Stimulated activated memory B cell treated with anti-CD40 and anti-IgM and Interleukin-4, amounts not matched to agents 10 μg/mL and 1 μg/mL and 100 μg/mL, for 72 hours (primary cell): ENCODE measurements at regions not wholly inside any gene's neighbourhood (a gene's known extent, or its start where the extent isn't known, plus 50 kb on each side); places are given as distances from the start of the nearest gene placed in this dataset.
"Not testable (repeated sequence)": the region's sequence is repeated elsewhere in the genome, so short reads cannot be mapped to it uniquely, and the experiment has no call there.

Experiments used
- ATAC-seq: fragments of 150-1000 bp; cut with Tn5 transposase; 2 replicates; pipeline ENCODE4 v1.10.0; 2021
- H3K27ac Mint-ChIP-seq: one replicate; pipeline ENCODE4 v1.8.0; 2022; ENCODE audit warnings: mild to moderate bottlenecking, mixed read lengths
- H3K27me3 Mint-ChIP-seq: one replicate; pipeline ENCODE4 v1.8.0; 2022; ENCODE audit warnings: mixed read lengths
- H3K36me3 Mint-ChIP-seq: one replicate; pipeline ENCODE4 v1.8.0; 2022; ENCODE audit warnings: mixed read lengths
- H3K4me1 Mint-ChIP-seq: one replicate; pipeline ENCODE4 v1.8.0; 2022; ENCODE audit warnings: mixed read lengths
- H3K4me3 Mint-ChIP-seq: one replicate; pipeline ENCODE4 v1.8.0; 2022; ENCODE audit warnings: mild to moderate bottlenecking, moderate library complexity, mixed read lengths
- H3K9me3 Mint-ChIP-seq: one replicate; pipeline ENCODE4 v1.8.0; 2022; ENCODE audit warnings: mixed read lengths

- ATAC-seq, result no peak
- no peaks in the 10 kb centered on the region for H3K36me3 Mint-ChIP-seq
- no peaks in the 10 kb centered on the region for H3K4me1 Mint-ChIP-seq
- H3K27me3 Mint-ChIP-seq, result no peaks in the 10 kb centered on the region
- H3K27ac Mint-ChIP-seq, result no peak overlapping the region
- no peak overlapping the region for H3K4me3 Mint-ChIP-seq
- peaks cover 7% of the 10 kb centered on the region for H3K9me3 Mint-ChIP-seq
Measured at GRCh38 chr18:11343096-11343495, 193.7 kb upstream of the PIEZO2 start.

DNA sequence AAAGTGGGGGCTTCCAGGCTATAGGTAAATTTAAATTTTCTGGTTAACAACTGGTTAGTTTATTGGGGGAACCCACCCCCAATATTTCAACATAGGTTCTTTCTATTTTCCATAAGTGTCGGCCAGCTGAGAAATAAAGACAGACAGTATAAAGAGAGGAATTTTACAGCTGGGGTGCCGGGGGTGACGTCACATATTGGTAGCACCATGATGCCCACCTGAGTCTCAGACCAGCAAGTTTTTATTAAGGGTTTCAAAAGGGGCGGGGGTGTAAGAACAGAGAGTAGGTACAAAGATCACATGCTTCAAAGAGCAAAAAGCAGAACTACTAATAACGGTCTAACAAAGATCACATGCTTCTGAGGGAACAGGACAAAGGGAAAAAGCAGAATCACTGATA lies 192.7 kb upstream of the PIEZO2 start:
- not testable (repeated sequence) for H3K4me3 Mint-ChIP-seq, H3K9me3 Mint-ChIP-seq, H3K4me1 Mint-ChIP-seq, H3K27me3 Mint-ChIP-seq, H3K36me3 Mint-ChIP-seq, ATAC-seq, H3K27ac Mint-ChIP-seq

GRCh38 chr18:11339188-11339775 lies 189.9 kb upstream of the PIEZO2 start:
- Mint-ChIP-seq H3K36me3 (no peaks in the 10 kb centered on the region), H3K4me3 (no peak overlapping the region), H3K27me3 (peaks cover 14% of the 10 kb centered on the region), H3K27ac (no peak overlapping the region), H3K4me1 (no peaks in the 10 kb centered on the region), H3K9me3 (no peaks in the 10 kb centered on the region)
- ATAC-seq, result no peak

GRCh38 chr18:11336241-11336640 lies 186.9 kb upstream of the PIEZO2 start:
- Mint-ChIP-seq H3K9me3 (no peaks in the 10 kb centered on the region), H3K27me3 (peaks cover 14% of the 10 kb centered on the region), H3K4me3 (no peak overlapping the region), H3K27ac (no peak overlapping the region), H3K4me1 (no peaks in the 10 kb centered on the region), H3K36me3 (no peaks in the 10 kb centered on the region)
- no peak for ATAC-seq

DNA sequence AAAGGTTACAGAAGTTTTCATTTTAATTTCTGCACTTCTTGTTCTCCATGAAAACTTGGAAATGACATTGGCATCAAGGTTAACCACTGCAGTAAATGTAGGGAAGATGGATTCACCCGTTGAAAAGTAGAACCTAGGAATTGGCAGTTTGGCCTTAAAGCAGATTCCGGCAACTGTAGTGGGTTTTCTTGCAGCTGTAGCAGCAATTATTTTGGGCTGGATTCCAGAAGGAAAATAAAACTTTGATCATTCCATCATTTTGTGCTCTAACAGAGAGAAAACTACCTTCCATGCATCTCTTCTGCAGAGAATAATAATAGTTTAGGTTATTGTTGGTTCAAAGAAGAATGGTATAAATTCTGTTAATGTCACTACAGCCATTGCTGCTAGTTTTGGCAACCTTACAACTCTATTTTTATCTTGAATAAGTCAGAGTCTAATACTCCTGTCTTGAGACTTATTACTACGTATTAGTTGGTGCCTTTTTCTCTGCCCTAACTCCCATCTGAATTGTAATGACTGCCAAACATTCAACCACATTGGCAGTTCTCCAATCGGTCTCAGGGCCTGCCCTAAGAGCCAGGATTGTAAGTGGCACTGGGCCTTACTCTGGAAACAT lies 178.1 kb upstream of the PIEZO2 start:
- H3K27me3 Mint-ChIP-seq, result no peaks in the 10 kb centered on the region
- no peak overlapping the region for H3K4me3 Mint-ChIP-seq
- ATAC-seq, result no peak
- H3K9me3 Mint-ChIP-seq, result no peaks in the 10 kb centered on the region
- no peak overlapping the region for H3K27ac Mint-ChIP-seq
- H3K36me3 Mint-ChIP-seq, result no peaks in the 10 kb centered on the region
- no peaks in the 10 kb centered on the region for H3K4me1 Mint-ChIP-seq

GRCh38 chr18:11324956-11325882 lies 175.8 kb upstream of the PIEZO2 start:
- no peak overlapping the region for H3K4me3 Mint-ChIP-seq
- H3K36me3 Mint-ChIP-seq, result no peaks in the 10 kb centered on the region
- no peaks in the 10 kb centered on the region for H3K4me1 Mint-ChIP-seq
- H3K27ac Mint-ChIP-seq, result no peak overlapping the region
- H3K27me3 Mint-ChIP-seq, result no peaks in the 10 kb centered on the region
- H3K9me3 Mint-ChIP-seq, result no peaks in the 10 kb centered on the region
- peak; percentile 45 for ATAC-seq

DNA sequence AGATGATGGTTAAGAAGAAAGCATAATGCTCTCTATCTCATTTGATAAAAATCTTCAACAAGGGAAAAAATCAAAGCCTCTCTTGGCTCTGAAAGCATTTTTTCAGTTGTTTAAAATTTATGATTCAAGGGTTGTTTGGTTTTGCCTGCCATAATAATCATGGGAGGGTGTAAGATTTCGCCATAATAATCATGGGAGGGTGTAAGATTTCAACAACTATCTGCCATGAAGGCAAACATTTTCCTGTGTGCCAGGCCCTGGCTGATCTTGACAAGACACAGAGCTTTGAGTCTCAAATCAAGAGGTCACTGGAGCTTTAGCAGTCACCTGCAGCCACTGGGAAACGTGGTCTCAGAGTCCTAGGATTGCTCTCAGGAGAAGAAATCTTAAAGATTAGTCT lies 175.1 kb upstream of the PIEZO2 start:
- Mint-ChIP-seq H3K27me3 (no peaks in the 10 kb centered on the region), H3K9me3 (no peaks in the 10 kb centered on the region), H3K36me3 (no peaks in the 10 kb centered on the region), H3K4me3 (no peak overlapping the region), H3K4me1 (no peaks in the 10 kb centered on the region), H3K27ac (no peak overlapping the region)
- ATAC-seq, result no peak

DNA sequence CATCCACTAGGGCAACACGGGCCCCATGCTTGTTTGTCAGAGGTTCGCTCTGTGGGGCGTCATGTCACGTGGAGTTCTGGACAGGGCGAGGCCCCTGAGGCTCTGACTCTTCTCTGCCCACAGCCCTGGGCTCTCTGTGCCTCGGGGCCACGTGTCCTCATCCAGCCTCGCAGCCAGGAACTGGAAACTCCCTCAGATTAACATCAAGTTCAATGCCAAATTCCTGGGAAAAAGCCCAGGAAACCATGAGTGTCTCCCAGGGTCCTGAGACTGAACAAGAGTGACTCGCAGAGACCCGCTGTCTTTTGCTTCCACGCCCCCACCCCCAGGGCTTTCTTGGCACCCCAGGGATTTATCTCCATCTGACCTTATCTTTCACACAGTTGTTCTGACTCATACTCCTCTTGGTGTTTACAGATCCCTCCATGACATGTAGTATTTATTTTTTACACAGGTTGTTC lies 174.0 kb upstream of the PIEZO2 start:
- no peaks in the 10 kb centered on the region for H3K9me3 Mint-ChIP-seq
- no peak for ATAC-seq
- H3K27ac Mint-ChIP-seq, result no peak overlapping the region
- H3K36me3 Mint-ChIP-seq, result no peaks in the 10 kb centered on the region
- no peaks in the 10 kb centered on the region for H3K4me1 Mint-ChIP-seq
- H3K4me3 Mint-ChIP-seq, result no peak overlapping the region
- H3K27me3 Mint-ChIP-seq, result no peaks in the 10 kb centered on the region

- H3K4me3 Mint-ChIP-seq, result no peak overlapping the region
- H3K27ac Mint-ChIP-seq, result no peak overlapping the region
- ATAC-seq, result no peak
- H3K36me3 Mint-ChIP-seq, result no peaks in the 10 kb centered on the region
- no peaks in the 10 kb centered on the region for H3K9me3 Mint-ChIP-seq
- no peaks in the 10 kb centered on the region for H3K27me3 Mint-ChIP-seq
- H3K4me1 Mint-ChIP-seq, result no peaks in the 10 kb centered on the region
Measured at GRCh38 chr18:11322716-11323115, 173.3 kb upstream of the PIEZO2 start.

DNA sequence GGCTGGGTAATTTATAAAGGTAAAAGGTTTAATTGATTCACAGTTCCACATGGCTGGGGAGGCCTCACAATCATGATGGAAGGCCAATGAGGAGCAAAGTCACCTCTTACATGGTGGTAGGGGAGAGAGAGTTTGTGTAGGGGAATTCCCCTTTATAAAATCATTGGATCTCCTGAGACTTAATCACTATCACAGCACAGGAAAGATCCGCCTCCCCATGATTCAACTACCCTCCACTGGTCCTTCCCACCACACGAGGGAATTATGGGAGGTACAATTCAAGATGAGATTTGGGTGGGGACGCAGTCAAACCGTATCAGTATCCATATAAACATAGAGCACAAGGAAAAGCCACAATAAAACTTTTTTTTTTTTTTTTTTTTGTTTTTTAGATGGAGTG lies 172.6 kb upstream of the PIEZO2 start:
- no peaks in the 10 kb centered on the region for H3K4me1 Mint-ChIP-seq
- H3K36me3 Mint-ChIP-seq, result no peaks in the 10 kb centered on the region
- H3K27me3 Mint-ChIP-seq, result no peaks in the 10 kb centered on the region
- ATAC-seq, result no peak
- no peaks in the 10 kb centered on the region for H3K9me3 Mint-ChIP-seq
- no peak overlapping the region for H3K27ac Mint-ChIP-seq
- H3K4me3 Mint-ChIP-seq, result no peak overlapping the region

DNA sequence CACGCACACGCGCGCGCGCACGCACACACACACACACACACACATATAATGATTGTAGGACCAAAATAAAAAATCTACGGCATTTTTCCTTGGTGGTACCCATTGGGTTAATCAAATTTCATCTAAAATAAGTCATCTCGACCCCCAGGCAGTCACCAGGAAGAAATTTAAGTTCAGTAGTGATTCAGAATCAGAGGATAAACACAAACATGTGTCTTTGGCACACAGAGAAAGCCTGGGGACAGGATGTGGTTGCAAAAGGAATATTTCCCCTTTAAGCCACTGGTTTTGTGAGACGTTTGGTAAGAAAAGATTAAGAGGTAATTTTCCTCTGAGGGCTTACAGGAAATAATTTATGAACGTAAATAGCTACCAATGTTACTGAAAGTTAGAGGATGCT lies 171.6 kb upstream of the PIEZO2 start:
- H3K4me3 Mint-ChIP-seq, result no peak overlapping the region

GRCh38 chr18:11316546-11316945 lies 167.2 kb upstream of the PIEZO2 start:
- Mint-ChIP-seq H3K27me3 (no peaks in the 10 kb centered on the region), H3K4me3 (no peak overlapping the region), H3K36me3 (no peaks in the 10 kb centered on the region), H3K9me3 (no peaks in the 10 kb centered on the region), H3K27ac (no peak overlapping the region), H3K4me1 (no peaks in the 10 kb centered on the region)
- ATAC-seq, result no peak

More for the DNA sequence above, 171.6 kb upstream of the PIEZO2 start:
- no peak for ATAC-seq
- Mint-ChIP-seq H3K36me3 (no peaks in the 10 kb centered on the region), H3K9me3 (no peaks in the 10 kb centered on the region), H3K4me1 (no peaks in the 10 kb centered on the region), H3K27me3 (no peaks in the 10 kb centered on the region), H3K27ac (no peak overlapping the region)

- Mint-ChIP-seq H3K36me3 (no peaks in the 10 kb centered on the region), H3K4me3 (no peak overlapping the region), H3K27ac (no peak overlapping the region), H3K9me3 (peaks cover 2% of the 10 kb centered on the region), H3K27me3 (no peaks in the 10 kb centered on the region), H3K4me1 (no peaks in the 10 kb centered on the region)
- ATAC-seq, result peak; percentile 56
Measured at GRCh38 chr18:11310476-11311086, 161.2 kb upstream of the PIEZO2 start.

- Mint-ChIP-seq H3K4me3 (no peak overlapping the region), H3K36me3 (no peaks in the 10 kb centered on the region), H3K27ac (no peak overlapping the region), H3K9me3 (peaks cover 6% of the 10 kb centered on the region), H3K27me3 (no peaks in the 10 kb centered on the region), H3K4me1 (no peaks in the 10 kb centered on the region)
- no peak for ATAC-seq
Measured at GRCh38 chr18:11309172-11309571, 159.8 kb upstream of the PIEZO2 start.

DNA sequence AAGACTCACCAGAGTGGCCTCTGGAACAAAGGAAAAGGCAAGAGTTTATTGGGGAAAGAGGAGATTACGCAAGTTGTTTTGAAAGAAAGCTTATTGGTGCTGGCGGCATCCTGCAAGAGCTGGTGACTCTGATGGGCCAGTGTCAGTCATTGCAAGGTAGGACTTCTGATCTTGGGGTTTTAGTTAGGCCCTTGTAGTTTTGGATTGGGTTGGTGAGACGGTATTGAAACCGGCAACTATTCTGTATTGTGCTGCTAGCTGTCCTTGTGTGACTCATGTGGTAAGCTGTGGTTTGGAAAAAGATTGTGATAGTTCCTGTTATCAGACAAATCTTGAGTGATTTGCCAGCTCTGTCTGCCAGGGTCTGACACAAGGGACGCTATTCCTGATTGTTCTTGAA lies 159.1 kb upstream of the PIEZO2 start:
- no peak for ATAC-seq
- Mint-ChIP-seq H3K27me3 (no peaks in the 10 kb centered on the region), H3K36me3 (no peaks in the 10 kb centered on the region), H3K27ac (no peak overlapping the region), H3K4me1 (no peaks in the 10 kb centered on the region), H3K9me3 (peaks cover 6% of the 10 kb centered on the region), H3K4me3 (no peak overlapping the region)
